GM18907 (cell line): ENCODE measurements at regions not wholly inside any gene's neighbourhood (a gene's known extent, or its start where the extent isn't known, plus 50 kb on each side); places are given as distances from the start of the nearest gene placed in this dataset.
"Not testable (repeated sequence)": the region's sequence is repeated elsewhere in the genome, so short reads cannot be mapped to it uniquely, and the experiment has no call there.

ENCODE experiments used
- ATAC-seq: cut with Tn5 transposase; IDR thresholded peaks from one replicate; pipeline ENCODE4 v1.9.1; 2021; ENCODE audit warnings: mild to moderate bottlenecking, moderate library complexity; ENCODE audit not compliant: unreplicated experiment

- ATAC-seq: no peak
Observed at GRCh38 chr10:114729103-114729659, 71.1 kb upstream of the ABLIM1 start.

GRCh38 chr10:114730291-114730690, 72.2 kb upstream of the ABLIM1 start:
- ATAC-seq: no peak

- ATAC-seq: no peak
Observed at GRCh38 chr10:114732931-114733330, 74.9 kb upstream of the ABLIM1 start.

- ATAC-seq: no peak
Observed at GRCh38 chr10:114735946-114736345, 77.9 kb upstream of the ABLIM1 start.

- no peak for ATAC-seq
Observed at GRCh38 chr10:114743521-114744231, 77.9 kb upstream of the FHIP2A start.

GRCh38 chr10:114746531-114746930, 75.0 kb upstream of the FHIP2A start:
- no peak for ATAC-seq

GRCh38 chr10:114748241-114748640, 73.3 kb upstream of the FHIP2A start:
- no peak for ATAC-seq

- no peak for ATAC-seq
Observed at GRCh38 chr10:114749014-114749413, 72.6 kb upstream of the FHIP2A start.

GRCh38 chr10:114749510-114749909, 72.1 kb upstream of the FHIP2A start:
- no peak for ATAC-seq

- no peak for ATAC-seq
Observed at GRCh38 chr10:114751856-114752255, 69.7 kb upstream of the FHIP2A start.

GRCh38 chr10:114752570-114752969, 69.0 kb upstream of the FHIP2A start:
- ATAC-seq: not testable (repeated sequence)

- ATAC-seq: no peak
Observed at GRCh38 chr10:114753126-114753525, 68.5 kb upstream of the FHIP2A start.

- ATAC-seq: no peak
Observed at GRCh38 chr10:114754445-114755320, 66.9 kb upstream of the FHIP2A start.

- no peak for ATAC-seq
Observed at GRCh38 chr10:114755537-114755936, 66.0 kb upstream of the FHIP2A start.

GRCh38 chr10:114758331-114758730, 63.2 kb upstream of the FHIP2A start:
- no peak for ATAC-seq

GRCh38 chr10:114761205-114762193, 60.1 kb upstream of the FHIP2A start:
- ATAC-seq: no peak

GRCh38 chr10:114762811-114763210, 58.8 kb upstream of the FHIP2A start:
- no peak for ATAC-seq

- no peak for ATAC-seq
Observed at GRCh38 chr10:114764656-114765055, 56.9 kb upstream of the FHIP2A start.

- ATAC-seq: no peak
Observed at GRCh38 chr10:114766470-114766869, 55.1 kb upstream of the FHIP2A start.

- ATAC-seq: peak; percentile 50
Observed at GRCh38 chr10:114767101-114767985, 54.2 kb upstream of the FHIP2A start.
